Left lung (tissue), 4 donors: ENCODE measurements at regions not wholly inside any gene's neighbourhood (a gene's known extent, or its start where the extent isn't known, plus 50 kb on each side); places are given as distances from the start of the nearest gene placed in this dataset.

Experiments used
- ATAC-seq: fragments of 200-7000 bp; cut with Tn5 transposase; one replicate; pipeline ENCODE4 v1.9.1; 2020; ENCODE audit warnings: moderate library complexity
- DNase-seq, 4 donors: peaks; one replicate each; pipeline ENCODE4 v3.0.0-alpha.2; 2013 to 2020
- H3K27ac ChIP-seq, 2 donors: fragments of 200-600 bp; sonication (generic) in 1 of 2; one replicate each; pipeline versions ENCODE4 v1.5.0 to v1.8.0; 2020 to 2021
- H3K27me3 ChIP-seq, 2 donors: fragments of 200-600 bp; sonication (generic) in 1 of 2; one replicate each; pipeline versions ENCODE4 v1.5.0 to v1.8.0; 2020 to 2021
- H3K36me3 ChIP-seq, 2 donors: fragments of 200-600 bp; sonication (generic) in 1 of 2; one replicate each; pipeline versions ENCODE4 v1.5.0 to v1.8.0; 2020 to 2021
- H3K4me1 ChIP-seq, 2 donors: fragments of 200-600 bp; one replicate each; pipeline ENCODE4 v1.8.0; 2021
- H3K4me3 ChIP-seq, 2 donors: fragments of 200-600 bp; sonication (generic) in 1 of 2; one replicate each; pipeline versions ENCODE4 v1.5.0 to v1.8.0; 2020 to 2021; ENCODE audit warnings: mild to moderate bottlenecking in 1 of 2
- H3K9me3 ChIP-seq, 2 donors: fragments of 200-600 bp; sonication (generic) in 1 of 2; one replicate each; pipeline versions ENCODE4 v1.5.0 to v1.8.0; 2020 to 2021
- intact Hi-C, 2 donors: fragments of 100-400 bp; cut with DNase I; formaldehyde crosslinking; loops; one replicate each; pipeline versions ENCODE4 v1.11.2 to v1.14.2; 2022
- TF ChIP-seq, protein P1 (sequence below), 2 donors: fragments of 200-600 bp; sonication (generic) in 1 of 2; IDR thresholded peaks; one replicate each; pipeline versions ENCODE4 v1.5.0 to v1.8.0; 2021; ENCODE audit warnings: antibody characterized with exemption in 2 of 2
- donor health status: DM: no; HTN: yes; CAD: no.
- donor health status: DM: no; HTN: no; CAD: no.

DNA sequence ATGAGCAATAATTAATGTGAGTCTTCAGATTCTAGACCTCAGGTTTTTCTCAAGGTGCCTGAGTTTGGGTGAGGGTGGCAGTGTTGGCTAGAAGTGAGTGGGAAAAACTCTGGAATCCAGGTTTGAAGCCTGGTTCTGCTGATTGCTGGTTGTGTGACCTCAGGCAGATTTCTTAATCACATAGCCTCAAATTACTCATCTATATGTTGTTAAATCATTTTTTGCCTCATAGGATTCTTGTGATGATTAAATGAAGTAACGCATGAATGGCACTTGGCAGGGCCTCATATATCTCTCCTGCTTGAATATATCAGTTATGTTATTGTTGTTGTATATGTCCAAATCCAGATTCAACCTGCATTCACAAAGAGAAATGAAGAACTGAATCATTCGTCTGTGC is 60.5 kb downstream of the NR2F2 start:
- ATAC-seq (no peak), DNase-seq (no peak)
- no peak overlapping the region for H3K4me3 ChIP-seq
- no peaks in the 10 kb centered on the region for H3K4me1 ChIP-seq
- TF ChIP-seq, protein P1, sequence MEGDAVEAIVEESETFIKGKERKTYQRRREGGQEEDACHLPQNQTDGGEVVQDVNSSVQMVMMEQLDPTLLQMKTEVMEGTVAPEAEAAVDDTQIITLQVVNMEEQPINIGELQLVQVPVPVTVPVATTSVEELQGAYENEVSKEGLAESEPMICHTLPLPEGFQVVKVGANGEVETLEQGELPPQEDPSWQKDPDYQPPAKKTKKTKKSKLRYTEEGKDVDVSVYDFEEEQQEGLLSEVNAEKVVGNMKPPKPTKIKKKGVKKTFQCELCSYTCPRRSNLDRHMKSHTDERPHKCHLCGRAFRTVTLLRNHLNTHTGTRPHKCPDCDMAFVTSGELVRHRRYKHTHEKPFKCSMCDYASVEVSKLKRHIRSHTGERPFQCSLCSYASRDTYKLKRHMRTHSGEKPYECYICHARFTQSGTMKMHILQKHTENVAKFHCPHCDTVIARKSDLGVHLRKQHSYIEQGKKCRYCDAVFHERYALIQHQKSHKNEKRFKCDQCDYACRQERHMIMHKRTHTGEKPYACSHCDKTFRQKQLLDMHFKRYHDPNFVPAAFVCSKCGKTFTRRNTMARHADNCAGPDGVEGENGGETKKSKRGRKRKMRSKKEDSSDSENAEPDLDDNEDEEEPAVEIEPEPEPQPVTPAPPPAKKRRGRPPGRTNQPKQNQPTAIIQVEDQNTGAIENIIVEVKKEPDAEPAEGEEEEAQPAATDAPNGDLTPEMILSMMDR (IDR thresholded peaks at IDR 0.05): no peak
- H3K9me3 ChIP-seq: no peaks in the 10 kb centered on the region
- no peaks in the 10 kb centered on the region for H3K36me3 ChIP-seq
- intact Hi-C loops: no loop called here
- H3K27ac ChIP-seq: no peak overlapping the region
- H3K27me3 ChIP-seq: no peaks in the 10 kb centered on the region

DNA sequence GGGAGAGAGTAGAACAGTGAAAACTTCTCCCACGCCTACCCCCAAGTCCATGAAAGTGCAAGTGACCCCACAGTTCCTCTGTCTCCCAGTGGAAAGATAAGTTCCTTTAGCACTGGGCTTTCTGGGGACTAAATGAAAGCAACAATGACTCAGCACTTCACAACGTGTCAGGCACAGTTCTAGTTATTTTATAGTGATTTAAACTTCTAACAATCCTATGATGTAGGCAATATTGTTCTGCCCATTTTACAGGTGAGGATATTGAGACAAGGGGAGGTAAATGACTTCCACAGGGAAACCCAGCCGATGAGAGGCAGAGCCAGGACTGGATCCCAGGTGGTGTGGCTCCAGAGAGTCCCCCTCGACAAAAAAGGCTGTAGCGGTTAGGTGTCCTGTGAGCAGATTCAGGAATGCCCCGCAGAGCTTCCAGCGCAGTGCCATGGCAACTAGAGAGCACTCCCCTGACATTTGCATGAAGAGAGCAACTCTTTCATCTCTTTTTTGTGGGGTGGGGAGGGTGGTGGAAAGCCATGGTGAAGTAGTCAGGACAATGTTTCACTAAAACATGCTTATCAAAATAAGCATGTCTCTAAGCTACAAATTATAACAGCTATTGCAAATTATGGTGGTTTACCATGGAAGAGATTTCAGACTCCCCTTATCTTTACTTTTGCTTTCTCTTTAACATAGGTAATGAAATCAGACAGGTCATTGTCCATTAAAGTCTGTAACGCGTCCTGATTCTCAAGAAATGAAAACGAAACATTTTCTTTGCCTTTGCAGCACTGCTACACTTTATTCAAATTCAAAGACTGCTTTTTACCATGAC is 62.1 kb downstream of the NR2F2 start:
- ATAC-seq (no peak), DNase-seq (no peak)
- no peaks in the 10 kb centered on the region for H3K9me3 ChIP-seq
- H3K36me3 ChIP-seq: no peaks in the 10 kb centered on the region
- intact Hi-C loops: no loop called here
- no peak overlapping the region for H3K4me3 ChIP-seq
- no peaks in the 10 kb centered on the region for H3K4me1 ChIP-seq
- TF ChIP-seq, protein P1 (IDR thresholded peaks at IDR 0.05): no peak
- H3K27me3 ChIP-seq: no peaks in the 10 kb centered on the region
- H3K27ac ChIP-seq: no peak overlapping the region

DNA sequence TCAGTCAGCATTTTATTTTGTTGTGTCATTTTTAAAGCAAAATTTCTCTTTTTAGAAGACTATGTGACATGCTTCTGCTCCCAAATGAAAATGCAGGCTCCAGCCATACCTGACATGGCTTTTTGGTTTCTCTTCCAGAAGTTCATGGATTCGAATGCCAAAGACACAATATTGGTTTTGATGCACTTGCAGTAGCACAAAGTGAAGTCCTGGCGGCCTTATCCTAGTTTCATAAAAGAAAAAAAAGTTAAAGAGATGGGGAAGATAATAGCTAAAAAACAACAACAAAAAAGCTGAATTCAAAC is 62.7 kb downstream of the NR2F2 start:
- Histone ChIP-seq H3K36me3 (no peaks in the 10 kb centered on the region), H3K4me3 (no peak overlapping the region), H3K27me3 (no peaks in the 10 kb centered on the region), H3K9me3 (no peaks in the 10 kb centered on the region), H3K4me1 (no peaks in the 10 kb centered on the region), H3K27ac (no peak overlapping the region)
- DNase-seq: no peak
- TF ChIP-seq, protein P1 (IDR thresholded peaks at IDR 0.05): no peak
- ATAC-seq: no peak
- intact Hi-C loops: no loop called here

DNA sequence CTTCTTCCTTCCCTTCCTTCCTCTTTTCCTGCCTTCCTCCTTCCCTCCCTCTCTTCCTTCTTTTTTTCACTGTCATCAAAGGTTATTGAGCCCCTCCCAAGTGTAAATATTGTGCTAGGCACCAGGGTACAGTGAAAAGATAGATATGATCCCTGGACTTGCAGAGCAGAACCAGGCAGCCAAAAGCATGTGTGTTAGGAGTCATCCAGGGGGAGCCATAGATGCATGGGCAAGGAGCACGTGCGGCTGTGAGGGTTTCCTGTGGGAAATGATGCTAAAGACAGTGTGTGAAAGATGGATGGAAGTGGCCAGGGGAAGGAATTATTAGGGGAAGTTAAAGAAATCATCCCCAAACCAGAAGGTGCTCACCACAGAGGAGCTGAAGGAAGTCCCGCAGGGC is 65.2 kb downstream of the NR2F2 start:
- TF ChIP-seq, protein P1 (IDR thresholded peaks at IDR 0.05): no peak
- no peaks in the 10 kb centered on the region for H3K4me1 ChIP-seq
- no peaks in the 10 kb centered on the region for H3K9me3 ChIP-seq
- H3K36me3 ChIP-seq: no peaks in the 10 kb centered on the region
- no peaks in the 10 kb centered on the region for H3K27me3 ChIP-seq
- ATAC-seq (no peak), DNase-seq (no peak)
- no peak overlapping the region for H3K27ac ChIP-seq
- intact Hi-C loops: no loop called here
- no peak overlapping the region for H3K4me3 ChIP-seq

DNA sequence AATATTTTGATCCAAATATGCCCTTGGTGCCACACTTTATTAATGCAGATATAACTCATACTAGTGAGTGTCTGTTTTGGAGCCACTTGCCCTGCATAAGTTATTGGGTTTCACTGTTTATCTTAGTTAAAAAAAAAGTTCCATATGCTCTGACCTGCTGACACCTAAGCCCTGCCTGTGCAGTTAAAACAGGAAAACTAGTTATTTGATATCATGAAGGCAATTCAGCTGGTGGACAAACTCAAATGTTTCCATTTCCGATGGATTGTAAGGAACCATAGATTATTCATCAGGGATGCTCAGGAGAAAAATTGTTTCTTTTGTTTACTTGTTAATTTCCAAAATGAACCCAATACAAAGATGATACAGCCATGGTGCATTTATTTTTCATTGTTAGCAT is 68.3 kb downstream of the NR2F2 start:
- Histone ChIP-seq H3K27ac (no peak overlapping the region), H3K27me3 (no peaks in the 10 kb centered on the region), H3K36me3 (no peaks in the 10 kb centered on the region), H3K4me3 (no peak overlapping the region), H3K9me3 (no peaks in the 10 kb centered on the region), H3K4me1 (no peaks in the 10 kb centered on the region)
- ATAC-seq: no peak
- TF ChIP-seq, protein P1 (IDR thresholded peaks at IDR 0.05): no peak
- DNase-seq: no peak
- intact Hi-C loops: no loop called here
